ENCODE measurements at regions not wholly inside any gene's neighbourhood (a gene's known extent, or its start where the extent isn't known, plus 50 kb on each side); places are given as distances from the start of the nearest gene placed in this dataset.

DNA sequence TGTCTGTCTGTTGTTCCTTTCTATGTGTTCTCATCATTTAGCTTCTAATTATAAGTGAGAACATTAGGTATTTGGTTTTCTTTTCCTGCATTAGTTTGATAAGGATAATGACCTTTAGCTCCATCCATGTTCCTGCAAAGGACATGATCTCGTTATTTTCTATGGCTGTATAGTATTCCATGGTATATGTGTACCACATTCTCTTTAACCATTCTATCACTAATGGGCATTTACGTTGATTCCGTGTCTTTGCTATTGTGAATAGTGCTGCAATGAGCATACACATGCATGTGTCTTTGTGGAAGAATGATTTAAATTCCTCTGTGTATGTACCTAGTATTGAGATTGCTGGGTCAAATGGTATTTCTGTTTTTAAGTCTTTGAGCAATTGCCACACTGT lies 1799.7 kb downstream of the SLITRK5 start:
- TF ChIP-seq, protein P1, sequence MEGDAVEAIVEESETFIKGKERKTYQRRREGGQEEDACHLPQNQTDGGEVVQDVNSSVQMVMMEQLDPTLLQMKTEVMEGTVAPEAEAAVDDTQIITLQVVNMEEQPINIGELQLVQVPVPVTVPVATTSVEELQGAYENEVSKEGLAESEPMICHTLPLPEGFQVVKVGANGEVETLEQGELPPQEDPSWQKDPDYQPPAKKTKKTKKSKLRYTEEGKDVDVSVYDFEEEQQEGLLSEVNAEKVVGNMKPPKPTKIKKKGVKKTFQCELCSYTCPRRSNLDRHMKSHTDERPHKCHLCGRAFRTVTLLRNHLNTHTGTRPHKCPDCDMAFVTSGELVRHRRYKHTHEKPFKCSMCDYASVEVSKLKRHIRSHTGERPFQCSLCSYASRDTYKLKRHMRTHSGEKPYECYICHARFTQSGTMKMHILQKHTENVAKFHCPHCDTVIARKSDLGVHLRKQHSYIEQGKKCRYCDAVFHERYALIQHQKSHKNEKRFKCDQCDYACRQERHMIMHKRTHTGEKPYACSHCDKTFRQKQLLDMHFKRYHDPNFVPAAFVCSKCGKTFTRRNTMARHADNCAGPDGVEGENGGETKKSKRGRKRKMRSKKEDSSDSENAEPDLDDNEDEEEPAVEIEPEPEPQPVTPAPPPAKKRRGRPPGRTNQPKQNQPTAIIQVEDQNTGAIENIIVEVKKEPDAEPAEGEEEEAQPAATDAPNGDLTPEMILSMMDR (IDR thresholded peaks at IDR 0.05; ENCODE audit: insufficient read depth, low read length), result no peak
- TF ChIP-seq POLR2AphosphoS5 (IDR thresholded peaks at IDR 0.05; ENCODE audit: low read depth) (no peak), SPI1 (IDR thresholded peaks at IDR 0.05; ENCODE audit: borderline replicate concordance, low read depth) (no peak)
